H1 (cell line): ENCODE measurements at regions not wholly inside any gene's neighbourhood (a gene's known extent, or its start where the extent isn't known, plus 50 kb on each side); places are given as distances from the start of the nearest gene placed in this dataset.

ENCODE experiments used
- CTCF ChIA-PET: fragments of 300-600 bp; sonication (Branson Sonifier 250); formaldehyde crosslinking; loops from one replicate; lab custom pipeline; 2021; ENCODE audit not compliant: partially characterized antibody; lab: Charles Lee
- POLR2A ChIA-PET: fragments of 300-600 bp; sonication (Branson Sonifier 250); formaldehyde crosslinking; loops from one replicate; lab custom pipeline; 2021; ENCODE audit warnings: inconsistent platforms; ENCODE audit not compliant: partially characterized antibody; lab: Charles Lee
- DNase-seq, 2 experiments: peaks; one replicate each; pipeline versions ENCODE4 v3.0.0 to v3.0.0-alpha.2; 2010 to 2022; ENCODE audit warnings: low spot score in 2 of 2, low read depth in 1 of 2, mixed read lengths in 1 of 2
- FAIRE-seq: peaks from 2 replicates; lab custom pipeline; 2011; peaks lifted over from hg19 to GRCh38; lab: Jason Lieb, UNC
- H2AFZ ChIP-seq: 2 replicates; pipeline ENCODE4 v1.8.1; 2012; ENCODE audit warnings: low read length, inconsistent platforms
- H2AK5ac ChIP-seq: 2 replicates; pipeline ENCODE4 v1.6.1; 2013; ENCODE audit warnings: low read depth, low read length
- H2BK120ac ChIP-seq: replicated peaks from 2 replicates; pipeline ENCODE3; 2013; ENCODE audit warnings: low read depth, low read length, inconsistent platforms
- H2BK12ac ChIP-seq: 2 replicates; pipeline ENCODE4 v1.6.1; 2013; ENCODE audit warnings: low read depth, low read length
- H2BK15ac ChIP-seq: 2 replicates; pipeline ENCODE4 v1.6.1; 2013; ENCODE audit warnings: low read length
- H2BK20ac ChIP-seq: 2 replicates; pipeline ENCODE4 v1.6.1; 2013; ENCODE audit warnings: low read length
- H2BK5ac ChIP-seq: 2 replicates; pipeline ENCODE4 v1.6.1; 2013; ENCODE audit warnings: low read depth, low read length
- H3K14ac ChIP-seq: 2 replicates; pipeline ENCODE4 v1.6.1; 2013; ENCODE audit warnings: inconsistent platforms; ENCODE audit not compliant: insufficient read length
- H3K18ac ChIP-seq: 2 replicates; pipeline ENCODE4 v1.6.1; 2013; ENCODE audit warnings: low read length; ENCODE audit errors: extremely low read depth
- H3K23ac ChIP-seq: 2 replicates; pipeline ENCODE4 v1.6.1; 2013; ENCODE audit warnings: inconsistent platforms; ENCODE audit not compliant: insufficient read length
- H3K23me2 ChIP-seq: 2 replicates; pipeline ENCODE4 v1.6.1; 2013; ENCODE audit warnings: low read depth, low read length
- H3K27ac ChIP-seq: 2 replicates; pipeline ENCODE4 v1.6.1; 2011; ENCODE audit warnings: low read depth, low read length, inconsistent platforms
- H3K27me3 ChIP-seq, 4 experiments: replicated peaks in 1 of 4; 1 replicate in 1 of 4; 2 replicates in 3 of 4; pipeline versions ENCODE4 v1.6.1 to v1.8.1; 2011 to 2013; ENCODE audit warnings: low read length in 3 of 4, mild to moderate bottlenecking in 3 of 4, inconsistent platforms in 2 of 4, mixed read lengths in 2 of 4, moderate library complexity in 1 of 4; ENCODE audit not compliant: control insufficient read depth in 3 of 4, insufficient read depth in 3 of 4; ENCODE audit errors: extremely low read depth in 1 of 4
- H3K36me3 ChIP-seq, 4 experiments: 2 replicates each; pipeline versions ENCODE4 v1.6.1 to v1.8.1; 2011 to 2013; ENCODE audit warnings: mild to moderate bottlenecking in 4 of 4, low read length in 3 of 4, moderate library complexity in 2 of 4, control low read depth in 1 of 4, inconsistent platforms in 1 of 4; ENCODE audit not compliant: insufficient read depth in 4 of 4, control insufficient read depth in 2 of 4
- H3K4ac ChIP-seq: replicated peaks from 2 replicates; pipeline ENCODE3; 2013; ENCODE audit warnings: low read length, low read depth, mixed read lengths, inconsistent platforms; ENCODE audit not compliant: insufficient read length
- H3K4me1 ChIP-seq, 4 experiments: replicated peaks in 1 of 4; 1 replicate in 1 of 4; 2 replicates in 3 of 4; pipeline versions ENCODE4 v1.6.1 to v1.8.1; 2011 to 2013; ENCODE audit warnings: low read length in 3 of 4, inconsistent platforms in 2 of 4, mixed read lengths in 1 of 4; ENCODE audit not compliant: insufficient read depth in 4 of 4, control insufficient read depth in 3 of 4
- H3K4me2 ChIP-seq, 2 experiments: 2 replicates each; pipeline versions ENCODE4 v1.6.1 to v1.8.1; 2011 to 2013; ENCODE audit warnings: low read depth in 2 of 2, low read length in 2 of 2, control low read depth in 1 of 2, inconsistent platforms in 1 of 2, mild to moderate bottlenecking in 1 of 2; ENCODE audit not compliant: insufficient read depth in 1 of 2
- H3K4me3 ChIP-seq, 4 experiments: fragments of 200-600, 300-600 bp in 1 of 4; sonication (generic), shearing (Covaris generic), sonication (Bioruptor Twin) in 1 of 4; 2 replicates each; pipeline versions ENCODE4 v1.5.1 to v1.8.1; 2011 to 2016; ENCODE audit warnings: low read length in 4 of 4, low read depth in 3 of 4, control low read depth in 2 of 4, inconsistent platforms in 2 of 4, mild to moderate bottlenecking in 2 of 4, mixed read lengths in 1 of 4, moderate library complexity in 1 of 4; ENCODE audit not compliant: insufficient read depth in 2 of 4; ENCODE audit errors: extremely low read depth in 1 of 4
- H3K56ac ChIP-seq: replicated peaks from 2 replicates; pipeline ENCODE3; 2013; ENCODE audit warnings: low read depth, mild to moderate bottlenecking, mixed read lengths, low read length, inconsistent platforms; ENCODE audit not compliant: insufficient read length
- H3K79me1 ChIP-seq: 2 replicates; pipeline ENCODE4 v1.6.1; 2013; ENCODE audit warnings: low read depth, low read length, control low read depth
- H3K79me2 ChIP-seq, 2 experiments: 2 replicates each; pipeline versions ENCODE4 v1.6.1 to v1.8.1; 2012 to 2013; ENCODE audit warnings: low read length in 2 of 2, mild to moderate bottlenecking in 2 of 2, inconsistent platforms in 1 of 2; ENCODE audit not compliant: insufficient read depth in 2 of 2, control insufficient read depth in 1 of 2
- H3K9ac ChIP-seq, 4 experiments: replicated peaks in 1 of 4; 1 replicate in 1 of 4; 2 replicates in 3 of 4; pipeline versions ENCODE4 v1.6.1 to v1.8.1; 2011 to 2013; ENCODE audit warnings: low read depth in 3 of 4, low read length in 3 of 4, control low read depth in 2 of 4, mild to moderate bottlenecking in 2 of 4, moderate library complexity in 2 of 4, inconsistent platforms in 1 of 4; ENCODE audit errors: extremely low read depth in 1 of 4
- H3K9me3 ChIP-seq, 2 experiments: 2 replicates each; pipeline versions ENCODE4 v1.6.1 to v1.8.1; 2012 to 2013; ENCODE audit warnings: mild to moderate bottlenecking in 2 of 2, moderate library complexity in 2 of 2, control low read depth in 1 of 2, inconsistent platforms in 1 of 2, low read depth in 1 of 2, low read length in 1 of 2, mixed read lengths in 1 of 2; ENCODE audit not compliant: insufficient read depth in 2 of 2
- H4K20me1 ChIP-seq, 2 experiments: replicated peaks in 1 of 2; 2 replicates each; pipeline versions ENCODE3 to v1.8.1; 2011 to 2013; ENCODE audit warnings: inconsistent platforms in 2 of 2, low read length in 2 of 2, mild to moderate bottlenecking in 1 of 2; ENCODE audit not compliant: insufficient read depth in 2 of 2, control insufficient read depth in 1 of 2
- H4K5ac ChIP-seq: 2 replicates; pipeline ENCODE4 v1.6.1; 2013; ENCODE audit warnings: low read length, low read depth, mixed read lengths, inconsistent platforms; ENCODE audit not compliant: insufficient read length
- H4K8ac ChIP-seq: 2 replicates; pipeline ENCODE4 v1.8.0; 2013; ENCODE audit warnings: mild to moderate bottlenecking, moderate library complexity, low read length, inconsistent platforms; ENCODE audit not compliant: insufficient read depth; ENCODE audit errors: extremely low read depth
- H4K91ac ChIP-seq: replicated peaks from 2 replicates; pipeline ENCODE3; 2013; ENCODE audit warnings: low read length, mixed read lengths, inconsistent platforms; ENCODE audit not compliant: insufficient read length
- CBX8 ChIP-seq: fragments of 300-800, 300-1000 bp; sonication (generic); IDR thresholded peaks from 2 replicates; pipeline ENCODE4 v1.7.1; 2016; ENCODE audit warnings: low read depth, low read length, borderline replicate concordance
- CTBP2 ChIP-seq: IDR thresholded peaks from 2 replicates; pipeline ENCODE4 v1.7.0; 2011; ENCODE audit warnings: borderline replicate concordance, mild to moderate bottlenecking, moderate library complexity, mixed read lengths, low read length; ENCODE audit not compliant: insufficient read depth, insufficient read length
- GABPA ChIP-seq: IDR thresholded peaks from 2 replicates; pipeline ENCODE4 v1.6.1; 2011; ENCODE audit warnings: mild to moderate bottlenecking, low read length, moderate library complexity, borderline replicate concordance; ENCODE audit not compliant: insufficient read depth
- HDAC2 ChIP-seq, 2 experiments: fragments of 300-600 bp in 1 of 2; sonication (generic) in 1 of 2; IDR thresholded peaks; 2 replicates each; pipeline ENCODE4 v1.6.1; 2011 to 2012; ENCODE audit warnings: low read depth in 2 of 2, low read length in 2 of 2, mild to moderate bottlenecking in 2 of 2, moderate library complexity in 2 of 2, borderline replicate concordance in 1 of 2, inconsistent platforms in 1 of 2
- MAFK ChIP-seq: IDR thresholded peaks from 2 replicates; pipeline ENCODE4 v1.6.1; 2012; ENCODE audit warnings: low read depth, mild to moderate bottlenecking, improper control_type of control experiment, low read length
- SIN3A ChIP-seq, 2 experiments: IDR thresholded peaks in 1 of 2; conservative IDR thresholded peaks in 1 of 2; 2 replicates each; pipeline ENCODE4 v1.6.1; 2011 to 2012; ENCODE audit warnings: low read length in 2 of 2, improper control_type of control experiment in 1 of 2, low read depth in 1 of 2, mild to moderate bottlenecking in 1 of 2
- SP4 ChIP-seq: IDR thresholded peaks from 2 replicates; pipeline ENCODE4 v1.6.1; 2012; ENCODE audit warnings: low read length, inconsistent platforms
- WGBS, 2 experiments: shearing (Covaris generic) in 1 of 2; methylation state at CpG; one replicate each; pipeline versions ENCODE4 v1.1.6 to v1.1.7; 2013 to 2015; ENCODE audit warnings: low lambda C conversion rate in 2 of 2, mixed read lengths in 2 of 2, inconsistent platforms in 1 of 2, low coverage in 1 of 2, missing lambda C conversion rate in 1 of 2; ENCODE audit not compliant: insufficient replicate concordance in 2 of 2, insufficient coverage in 1 of 2, insufficient read length in 1 of 2; ENCODE audit errors: extremely low coverage in 1 of 2, missing lambda C conversion rate in 1 of 2; 5-methylcytosine and 5-hydroxymethylcytosine counted together

DNA sequence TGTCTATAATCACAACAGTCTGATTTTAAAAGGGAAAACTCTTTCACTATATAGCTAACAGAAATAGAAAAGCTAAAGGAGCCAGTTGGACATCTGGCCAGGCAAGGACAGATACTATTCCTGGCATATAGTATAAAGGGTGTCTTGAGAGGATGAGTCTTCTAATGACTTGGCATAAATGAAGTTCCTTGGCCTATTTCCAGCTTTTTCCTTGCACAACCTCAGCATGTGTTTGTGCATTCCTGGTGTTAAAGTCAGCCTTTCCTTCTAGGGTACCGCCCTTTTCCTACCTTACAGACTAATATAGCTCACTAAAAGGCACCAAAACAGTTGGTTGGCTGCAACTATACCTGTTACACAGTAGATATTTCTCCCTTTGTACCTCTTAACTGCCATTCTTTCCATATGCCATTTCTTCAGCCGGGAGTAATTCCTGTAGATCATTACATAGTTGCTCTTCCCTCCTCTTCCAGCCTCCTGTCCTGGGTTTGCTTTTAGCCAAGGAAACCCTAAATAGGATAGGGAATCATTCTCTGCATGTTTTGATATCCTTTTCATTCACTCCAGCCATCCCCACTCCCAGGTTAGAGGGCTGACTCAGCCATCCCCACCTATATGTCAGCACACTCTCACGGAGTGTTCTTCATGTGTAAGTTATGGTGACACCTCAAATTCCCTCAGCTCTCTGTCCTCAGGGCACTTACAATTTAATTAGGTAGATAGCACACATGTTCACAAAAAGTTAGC lies 102.1 kb upstream of the MDFIC start:
- H3K4me1 ChIP-seq = peaks cover 0 to 13% (median 7%) of the 10 kb centered on the region in 4 experiments; a peak in 4 of 7 replicates
- no peak overlapping the region for H4K5ac ChIP-seq
- no peak for DNase-seq
- no peak overlapping the region for H2BK120ac ChIP-seq
- no peak overlapping the region for H3K4ac ChIP-seq
- POLR2A ChIA-PET = no interaction called here
- no peaks in the 10 kb centered on the region for H3K27me3 ChIP-seq
- no peak overlapping the region for H3K56ac ChIP-seq
- H2AFZ ChIP-seq = peak overlapping the region; percentile 52; the same call in 1 of the 2 replicates
- no peak overlapping the region for H4K8ac ChIP-seq
- no peak overlapping the region for H4K91ac ChIP-seq
- H2BK5ac ChIP-seq = no peak overlapping the region
- H3K36me3 ChIP-seq = no peaks in the 10 kb centered on the region
- no peak overlapping the region for H3K27ac ChIP-seq
- no peak overlapping the region for H2BK15ac ChIP-seq
- no peak overlapping the region for H2AK5ac ChIP-seq
- no peak overlapping the region for H3K14ac ChIP-seq
- H2BK20ac ChIP-seq = 0 out of 2 replicates have a peak overlapping the region, but pooled peaks have one; percentile 67
- H3K18ac ChIP-seq = no peak overlapping the region
- no peak overlapping the region for H3K23ac ChIP-seq
- H3K4me3 ChIP-seq = no peak overlapping the region
- no peak overlapping the region for H3K9ac ChIP-seq
- H3K79me1 ChIP-seq = no peaks in the 10 kb centered on the region
- H2BK12ac ChIP-seq = 0 out of 2 replicates have a peak overlapping the region, but pooled peaks have one; percentile 63
- no peak overlapping the region for H3K4me2 ChIP-seq
- no peak for FAIRE-seq
- no peaks in the 10 kb centered on the region for H3K9me3 ChIP-seq
- H3K79me2 ChIP-seq = no peaks in the 10 kb centered on the region
- H4K20me1 ChIP-seq = no peaks in the 10 kb centered on the region
- TF ChIP-seq CBX8 = no peak
- TF ChIP-seq GABPA = no peak
- TF ChIP-seq SP4 = no peak
- TF ChIP-seq CTBP2 = no peak
- TF ChIP-seq HDAC2 (IDR thresholded peaks at IDR 0.05; ENCODE audit: borderline replicate concordance in 1 of 2, low read depth in 2 of 2, low read length in 2 of 2) = no peak
- no peak for TF ChIP-seq SIN3A (conservative IDR thresholded peaks at IDR 0.05 in 1 of 2, IDR thresholded peaks at IDR 0.05 in 1 of 2; ENCODE audit: low read depth in 1 of 2, low read length in 2 of 2)
- no peak for TF ChIP-seq MAFK
- WGBS, 2 experiments = 90% methylated on average over 3 of the region's 3 CpGs; no CpG with 5 or more reads in 1 of the 2 experiments
- CTCF ChIA-PET = no interaction called here
- H3K23me2 ChIP-seq = no peaks in the 10 kb centered on the region
